ENCODE measurements at regions not wholly inside any gene's neighbourhood (a gene's known extent, or its start where the extent isn't known, plus 50 kb on each side); places are given as distances from the start of the nearest gene placed in this dataset.

GRCh38 chr18:57273194-57273593 lies 79.2 kb upstream of the ST8SIA3 start:
- no peaks in the 10 kb centered on the region for H3K27me3 ChIP-seq
- no peak for DNase-seq
- H3K36me3 ChIP-seq = no peaks in the 10 kb centered on the region
- no peak overlapping the region for H3K4me3 ChIP-seq
- no peak overlapping the region for H3K27ac ChIP-seq
- no peaks in the 10 kb centered on the region for H3K9me3 ChIP-seq (replicated peaks)
- no peaks in the 10 kb centered on the region for H3K4me1 ChIP-seq

- Histone ChIP-seq H3K4me3 (no peak overlapping the region), H3K27ac (no peak overlapping the region), H3K9me3 (replicated peaks) (no peaks in the 10 kb centered on the region), H3K27me3 (no peaks in the 10 kb centered on the region), H3K4me1 (no peaks in the 10 kb centered on the region), H3K36me3 (no peaks in the 10 kb centered on the region)
- no peak for DNase-seq
These were observed 77.2 kb upstream of the ST8SIA3 start for GRCh38 chr18:57275111-57275510.

- Histone ChIP-seq H3K27ac (no peak overlapping the region), H3K27me3 (no peaks in the 10 kb centered on the region), H3K4me1 (no peaks in the 10 kb centered on the region), H3K9me3 (replicated peaks) (no peaks in the 10 kb centered on the region), H3K36me3 (no peaks in the 10 kb centered on the region), H3K4me3 (no peak overlapping the region)
- DNase-seq = no peak
These were observed 75.5 kb upstream of the ST8SIA3 start for GRCh38 chr18:57276829-57277228.

GRCh38 chr18:57278933-57279332 lies 73.4 kb upstream of the ST8SIA3 start:
- Histone ChIP-seq H3K36me3 (no peaks in the 10 kb centered on the region), H3K9me3 (replicated peaks) (no peaks in the 10 kb centered on the region), H3K4me3 (no peak overlapping the region), H3K4me1 (no peaks in the 10 kb centered on the region), H3K27me3 (no peaks in the 10 kb centered on the region), H3K27ac (no peak overlapping the region)
- DNase-seq = no peak

GRCh38 chr18:57281519-57281918 lies 70.8 kb upstream of the ST8SIA3 start:
- no peaks in the 10 kb centered on the region for H3K4me1 ChIP-seq
- no peak overlapping the region for H3K4me3 ChIP-seq
- no peak overlapping the region for H3K27ac ChIP-seq
- no peak for DNase-seq
- H3K27me3 ChIP-seq = no peaks in the 10 kb centered on the region
- H3K9me3 ChIP-seq (replicated peaks) = no peaks in the 10 kb centered on the region
- H3K36me3 ChIP-seq = no peaks in the 10 kb centered on the region

- H3K4me3 ChIP-seq = no peak overlapping the region
- no peaks in the 10 kb centered on the region for H3K4me1 ChIP-seq
- H3K27me3 ChIP-seq = no peaks in the 10 kb centered on the region
- H3K36me3 ChIP-seq = no peaks in the 10 kb centered on the region
- DNase-seq = no peak
- no peaks in the 10 kb centered on the region for H3K9me3 ChIP-seq (replicated peaks)
- H3K27ac ChIP-seq = no peak overlapping the region
These were observed 65.4 kb upstream of the ST8SIA3 start for GRCh38 chr18:57286949-57287348.

GRCh38 chr18:57287766-57288165 lies 64.6 kb upstream of the ST8SIA3 start:
- no peak for DNase-seq
- no peak overlapping the region for H3K4me3 ChIP-seq

GRCh38 chr18:57294547-57294946 lies 57.8 kb upstream of the ST8SIA3 start:
- H3K4me3 ChIP-seq = no peak overlapping the region
- H3K36me3 ChIP-seq = no peaks in the 10 kb centered on the region
- H3K27me3 ChIP-seq = no peaks in the 10 kb centered on the region
- H3K9me3 ChIP-seq (replicated peaks) = no peaks in the 10 kb centered on the region
- H3K4me1 ChIP-seq = no peaks in the 10 kb centered on the region
- DNase-seq = no peak
- no peak overlapping the region for H3K27ac ChIP-seq

More at GRCh38 chr18:57287766-57288165, 64.6 kb upstream of the ST8SIA3 start:
- H3K27me3 ChIP-seq = no peaks in the 10 kb centered on the region
- no peaks in the 10 kb centered on the region for H3K4me1 ChIP-seq
- H3K36me3 ChIP-seq = no peaks in the 10 kb centered on the region
- H3K27ac ChIP-seq = no peak overlapping the region
- H3K9me3 ChIP-seq (replicated peaks) = no peaks in the 10 kb centered on the region

- Histone ChIP-seq H3K36me3 (no peaks in the 10 kb centered on the region), H3K27ac (no peak overlapping the region), H3K4me1 (no peaks in the 10 kb centered on the region), H3K27me3 (no peaks in the 10 kb centered on the region), H3K9me3 (replicated peaks) (no peaks in the 10 kb centered on the region), H3K4me3 (no peak overlapping the region)
- DNase-seq = no peak
These were observed 56.0 kb upstream of the ST8SIA3 start for GRCh38 chr18:57296336-57296735.

- H3K27me3 ChIP-seq = no peaks in the 10 kb centered on the region
- H3K27ac ChIP-seq = no peak overlapping the region
- no peaks in the 10 kb centered on the region for H3K4me1 ChIP-seq
- H3K36me3 ChIP-seq = no peaks in the 10 kb centered on the region
- no peak for DNase-seq
- no peak overlapping the region for H3K4me3 ChIP-seq
- H3K9me3 ChIP-seq (replicated peaks) = no peaks in the 10 kb centered on the region
These were observed 55.1 kb upstream of the ST8SIA3 start for GRCh38 chr18:57297306-57297705.

- H3K4me3 ChIP-seq = no peak overlapping the region
These were observed 52.4 kb upstream of the ST8SIA3 start for GRCh38 chr18:57299931-57300330.

GRCh38 chr18:57301573-57302559 lies 50.5 kb upstream of the ST8SIA3 start:
- Histone ChIP-seq H3K27me3 (no peaks in the 10 kb centered on the region), H3K9me3 (replicated peaks) (no peaks in the 10 kb centered on the region), H3K4me3 (no peak overlapping the region), H3K27ac (no peak overlapping the region), H3K4me1 (no peaks in the 10 kb centered on the region), H3K36me3 (no peaks in the 10 kb centered on the region)
- DNase-seq = no peak

More at GRCh38 chr18:57299931-57300330, 52.4 kb upstream of the ST8SIA3 start:
- H3K27me3 ChIP-seq = no peaks in the 10 kb centered on the region
- DNase-seq = no peak
- no peak overlapping the region for H3K27ac ChIP-seq
- no peaks in the 10 kb centered on the region for H3K4me1 ChIP-seq
- no peaks in the 10 kb centered on the region for H3K9me3 ChIP-seq (replicated peaks)
- no peaks in the 10 kb centered on the region for H3K36me3 ChIP-seq

Measured in SJCRH30 (cell line).